ENCODE measurements at regions not wholly inside any gene's neighbourhood (a gene's known extent, or its start where the extent isn't known, plus 50 kb on each side); places are given as distances from the start of the nearest gene placed in this dataset.
"Not testable (repeated sequence)": the region's sequence is repeated elsewhere in the genome, so short reads cannot be mapped to it uniquely, and the experiment has no call there.

- DNase-seq = not testable (repeated sequence)
Observed at GRCh38 chr14:105893686-105894085, 367.3 kb downstream of the TMEM121 start.

GRCh38 chr14:105894125-105894977, 368.0 kb downstream of the TMEM121 start:
- DNase-seq = no peak

GRCh38 chr14:105894978-105895881, 368.8 kb downstream of the TMEM121 start:
- DNase-seq = no peak

GRCh38 chr14:105896206-105896605, 369.8 kb downstream of the TMEM121 start:
- DNase-seq = not testable (repeated sequence)

GRCh38 chr14:105896961-105897724, 370.8 kb downstream of the TMEM121 start:
- not testable (repeated sequence) for DNase-seq

GRCh38 chr14:105897725-105898113, 371.3 kb downstream of the TMEM121 start:
- DNase-seq = no peak

GRCh38 chr14:105898482-105899010, 372.2 kb downstream of the TMEM121 start:
- DNase-seq = no peak

- no peak for DNase-seq
Observed at GRCh38 chr14:105899071-105899641, 372.8 kb downstream of the TMEM121 start.

- no peak for DNase-seq
Observed at GRCh38 chr14:105899657-105900397, 373.4 kb downstream of the TMEM121 start.

GRCh38 chr14:105900398-105901160, 374.2 kb downstream of the TMEM121 start:
- DNase-seq = no peak

GRCh38 chr14:105901226-105901625, 374.8 kb downstream of the TMEM121 start:
- no peak for DNase-seq

- no peak for DNase-seq
Observed at GRCh38 chr14:105902131-105902898, 375.9 kb downstream of the TMEM121 start.

GRCh38 chr14:105902899-105903165, 376.4 kb downstream of the TMEM121 start:
- not testable (repeated sequence) for DNase-seq

- DNase-seq = no peak
Observed at GRCh38 chr14:105903971-105904370, 377.6 kb downstream of the TMEM121 start.

GRCh38 chr14:105904379-105904778, 378.0 kb downstream of the TMEM121 start:
- no peak for DNase-seq

- no peak for DNase-seq
Observed at GRCh38 chr14:105905456-105905855, 379.1 kb downstream of the TMEM121 start.

- no peak for DNase-seq
Observed at GRCh38 chr14:105907276-105907675, 380.9 kb downstream of the TMEM121 start.

- no peak for DNase-seq
Observed at GRCh38 chr14:105908006-105908405, 381.6 kb downstream of the TMEM121 start.

GRCh38 chr14:105908481-105908911, 382.1 kb downstream of the TMEM121 start:
- DNase-seq = no peak

Data from NCI-H1930 (cell line).